GM10266 (cell line): ENCODE measurements at regions not wholly inside any gene's neighbourhood (a gene's known extent, or its start where the extent isn't known, plus 50 kb on each side); places are given as distances from the start of the nearest gene placed in this dataset.

Experiments
- DNase-seq: peaks from one replicate; pipeline ENCODE4 v3.0.0; 2012; ENCODE audit errors: extremely low spot score
- CTCF ChIP-seq: IDR thresholded peaks from 2 replicates; pipeline ENCODE4 v1.5.1; 2012; ENCODE audit warnings: mild to moderate bottlenecking, low read depth; ENCODE audit not compliant: control insufficient read depth, insufficient read depth; ENCODE audit errors: missing control alignments

- no peak for DNase-seq
- TF ChIP-seq CTCF, result no peak
These were observed 76.8 kb upstream of the AKR1E2 start for GRCh38 chr10:4749271-4749574.

- DNase-seq, result no peak
- no peak for TF ChIP-seq CTCF
These were observed 77.3 kb upstream of the AKR1E2 start for GRCh38 chr10:4748491-4749270.

GRCh38 chr10:4742217-4742616, 83.8 kb upstream of the AKR1E2 start:
- no peak for DNase-seq
- TF ChIP-seq CTCF, result no peak

GRCh38 chr10:4740471-4740870, 85.5 kb upstream of the AKR1E2 start:
- no peak for DNase-seq
- TF ChIP-seq CTCF, result no peak

- no peak for TF ChIP-seq CTCF
These were observed 89.4 kb upstream of the AKR1E2 start for GRCh38 chr10:4736608-4737007.

GRCh38 chr10:4736183-4736582, 89.8 kb upstream of the AKR1E2 start:
- DNase-seq, result no peak

More at GRCh38 chr10:4736608-4737007, 89.4 kb upstream of the AKR1E2 start:
- no peak for DNase-seq

GRCh38 chr10:4733843-4734224, 92.2 kb upstream of the AKR1E2 start:
- TF ChIP-seq CTCF, result no peak
- no peak for DNase-seq

More at GRCh38 chr10:4736183-4736582, 89.8 kb upstream of the AKR1E2 start:
- TF ChIP-seq CTCF, result no peak
